ENCODE measurements at regions not wholly inside any gene's neighbourhood (a gene's known extent, or its start where the extent isn't known, plus 50 kb on each side); places are given as distances from the start of the nearest gene placed in this dataset.

GRCh38 chr21:15300131-15300530 lies 235.3 kb upstream of the NRIP1 start:
- no peaks in the 10 kb centered on the region for H3K9me3 ChIP-seq
- no peak for TF ChIP-seq POLR2AphosphoS5 (IDR thresholded peaks at IDR 0.05; ENCODE audit: insufficient read depth in 1 of 2, low read depth in 1 of 2)
- TF ChIP-seq POLR2A (IDR thresholded peaks at IDR 0.05), result no peak
- no peak for TF ChIP-seq CTCF (IDR thresholded peaks at IDR 0.05)
- no peak overlapping the region for H3K27ac ChIP-seq
- H3K4me1 ChIP-seq, result no peaks in the 10 kb centered on the region
- H3K27me3 ChIP-seq, result no peaks in the 10 kb centered on the region
- H3K36me3 ChIP-seq, result no peaks in the 10 kb centered on the region
- no peak for DNase-seq (ENCODE audit: extremely low spot score in 2 of 2)
- H3K4me3 ChIP-seq, result no peak overlapping the region
- intact Hi-C loops (cut with DNase I), result no loop called here

GRCh38 chr21:15301014-15301413 lies 236.2 kb upstream of the NRIP1 start:
- Histone ChIP-seq H3K4me1 (no peaks in the 10 kb centered on the region), H3K9me3 (no peaks in the 10 kb centered on the region), H3K27me3 (no peaks in the 10 kb centered on the region), H3K27ac (no peak overlapping the region), H3K36me3 (no peaks in the 10 kb centered on the region), H3K4me3 (no peak overlapping the region)
- TF ChIP-seq POLR2A (IDR thresholded peaks at IDR 0.05) (no peak), POLR2AphosphoS5 (IDR thresholded peaks at IDR 0.05; ENCODE audit: insufficient read depth in 1 of 2, low read depth in 1 of 2) (peak in 1 of 2 donors; percentile 65), CTCF (IDR thresholded peaks at IDR 0.05) (no peak)
- intact Hi-C loops (cut with DNase I), result no loop called here
- no peak for DNase-seq (ENCODE audit: extremely low spot score in 2 of 2)

GRCh38 chr21:15301736-15302135 lies 236.9 kb upstream of the NRIP1 start:
- Histone ChIP-seq H3K4me1 (no peaks in the 10 kb centered on the region), H3K36me3 (no peaks in the 10 kb centered on the region), H3K4me3 (no peak overlapping the region), H3K27me3 (no peaks in the 10 kb centered on the region), H3K27ac (no peak overlapping the region), H3K9me3 (no peaks in the 10 kb centered on the region)
- TF ChIP-seq POLR2AphosphoS5 (IDR thresholded peaks at IDR 0.05; ENCODE audit: insufficient read depth in 1 of 2, low read depth in 1 of 2), result no peak
- no peak for TF ChIP-seq CTCF (IDR thresholded peaks at IDR 0.05)
- no peak for TF ChIP-seq POLR2A (IDR thresholded peaks at IDR 0.05)
- intact Hi-C loops (cut with DNase I), result no loop called here
- no peak for DNase-seq (ENCODE audit: extremely low spot score in 2 of 2)

GRCh38 chr21:15306271-15306670 lies 241.5 kb upstream of the NRIP1 start:
- no peak for TF ChIP-seq POLR2AphosphoS5 (IDR thresholded peaks at IDR 0.05; ENCODE audit: insufficient read depth in 1 of 2, low read depth in 1 of 2)

GRCh38 chr21:15308333-15308732 lies 243.5 kb upstream of the NRIP1 start:
- Histone ChIP-seq H3K27me3 (no peaks in the 10 kb centered on the region), H3K4me1 (peaks cover 9% of the 10 kb centered on the region), H3K4me3 (no peak overlapping the region), H3K27ac (no peak overlapping the region), H3K9me3 (no peaks in the 10 kb centered on the region), H3K36me3 (no peaks in the 10 kb centered on the region)
- intact Hi-C loops (cut with DNase I), result no loop called here
- TF ChIP-seq POLR2A (IDR thresholded peaks at IDR 0.05) (no peak), CTCF (IDR thresholded peaks at IDR 0.05) (no peak), POLR2AphosphoS5 (IDR thresholded peaks at IDR 0.05; ENCODE audit: insufficient read depth in 1 of 2, low read depth in 1 of 2) (no peak)
- DNase-seq (ENCODE audit: extremely low spot score in 2 of 2), result no peak

More at GRCh38 chr21:15306271-15306670, 241.5 kb upstream of the NRIP1 start:
- H3K36me3 ChIP-seq, result no peaks in the 10 kb centered on the region
- no peak overlapping the region for H3K27ac ChIP-seq
- no peak overlapping the region for H3K4me3 ChIP-seq
- no peak for DNase-seq (ENCODE audit: extremely low spot score in 2 of 2)
- H3K4me1 ChIP-seq, result peaks cover 9% of the 10 kb centered on the region
- intact Hi-C loops (cut with DNase I), result no loop called here
- no peaks in the 10 kb centered on the region for H3K27me3 ChIP-seq
- H3K9me3 ChIP-seq, result no peaks in the 10 kb centered on the region

Measured in vagina (tissue), 2 donors.